ENCODE measurements at regions not wholly inside any gene's neighbourhood (a gene's known extent, or its start where the extent isn't known, plus 50 kb on each side); places are given as distances from the start of the nearest gene placed in this dataset.

- TF ChIP-seq CTCF (IDR thresholded peaks at IDR 0.05) (no peak), POLR2A (IDR thresholded peaks at IDR 0.05) (no peak)
Observed at GRCh38 chr7:92973293-92973731, 136.9 kb upstream of the CDK6 start.

Measured in testis (tissue), 2 donors.